22Rv1 (cell line): ENCODE measurements at regions not wholly inside any gene's neighbourhood (a gene's known extent, or its start where the extent isn't known, plus 50 kb on each side); places are given as distances from the start of the nearest gene placed in this dataset.

Source experiments
- CTCF ChIP-seq: fragments of 450-650 bp; IDR thresholded peaks from 2 replicates; pipeline ENCODE4 v1.5.1; 2017; ENCODE audit warnings: mild to moderate bottlenecking
- ZFX ChIP-seq: fragments of 450-650 bp; IDR thresholded peaks from 2 replicates; pipeline ENCODE4 v1.6.1; 2017; ENCODE audit warnings: antibody characterized with exemption, borderline replicate concordance

- TF ChIP-seq CTCF (no peak), ZFX (no peak)
These were observed 191.8 kb upstream of the CPHXL start for GRCh38 chr16:75918109-75918508.
